ENCODE measurements at regions not wholly inside any gene's neighbourhood (a gene's known extent, or its start where the extent isn't known, plus 50 kb on each side); places are given as distances from the start of the nearest gene placed in this dataset.
"Not testable (repeated sequence)": the region's sequence is repeated elsewhere in the genome, so short reads cannot be mapped to it uniquely, and the experiment has no call there.

- ATAC-seq (no peak), DNase-seq (ENCODE audit: missing footprints) (no peak)
- intact Hi-C loops (cut with DNase I) = no loop called here
Observed at GRCh38 chr21:35172231-35172630, 123.1 kb upstream of the RUNX1 start.

DNA sequence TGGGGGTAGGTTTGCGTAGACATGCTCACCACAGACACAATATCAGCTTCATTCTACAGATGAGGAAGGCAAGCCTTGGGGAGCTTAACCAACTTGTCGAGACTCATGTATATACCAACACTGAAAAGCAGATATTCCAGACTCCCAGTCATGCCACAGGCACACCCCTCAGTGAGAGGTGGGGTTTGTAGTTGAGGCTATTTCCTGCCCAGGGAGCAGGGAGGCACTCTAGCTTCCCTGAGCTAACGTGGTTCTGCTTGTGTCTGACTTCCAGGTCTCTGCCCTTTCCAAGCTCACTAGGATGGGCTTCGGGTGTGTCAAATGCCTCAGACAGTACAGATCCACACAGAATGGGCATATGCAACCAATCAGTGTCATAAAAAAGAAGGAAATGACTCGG is 122.3 kb upstream of the RUNX1 start:
- no peak for DNase-seq (ENCODE audit: missing footprints)
- no peak for ATAC-seq
- intact Hi-C loops (cut with DNase I) = no loop called here

DNA sequence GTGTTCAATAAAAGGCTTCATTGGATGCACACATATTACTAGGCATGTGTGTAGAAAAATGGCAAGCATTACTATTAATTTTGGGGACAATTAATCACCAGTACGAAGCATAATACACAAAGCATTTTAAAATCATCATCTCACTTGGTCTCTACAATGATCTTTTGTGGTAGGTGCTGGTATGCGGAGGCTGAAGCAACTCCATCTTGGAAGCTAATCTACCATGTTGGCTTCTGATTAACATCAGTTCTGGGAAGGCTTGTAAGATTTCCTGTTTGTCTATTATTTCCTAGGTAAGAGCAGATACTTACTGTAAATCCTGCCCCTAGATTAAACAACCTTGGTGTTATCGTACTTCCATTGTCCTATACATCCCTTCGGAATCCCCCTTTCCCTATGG is 121.7 kb upstream of the RUNX1 start:
- intact Hi-C loops (cut with DNase I) = no loop called here
- no peak for ATAC-seq
- no peak for DNase-seq (ENCODE audit: missing footprints)

- ATAC-seq = no peak
- no peak for DNase-seq (ENCODE audit: missing footprints)
- intact Hi-C loops (cut with DNase I) = no loop called here
Observed at GRCh38 chr21:35170244-35170643, 121.1 kb upstream of the RUNX1 start.

DNA sequence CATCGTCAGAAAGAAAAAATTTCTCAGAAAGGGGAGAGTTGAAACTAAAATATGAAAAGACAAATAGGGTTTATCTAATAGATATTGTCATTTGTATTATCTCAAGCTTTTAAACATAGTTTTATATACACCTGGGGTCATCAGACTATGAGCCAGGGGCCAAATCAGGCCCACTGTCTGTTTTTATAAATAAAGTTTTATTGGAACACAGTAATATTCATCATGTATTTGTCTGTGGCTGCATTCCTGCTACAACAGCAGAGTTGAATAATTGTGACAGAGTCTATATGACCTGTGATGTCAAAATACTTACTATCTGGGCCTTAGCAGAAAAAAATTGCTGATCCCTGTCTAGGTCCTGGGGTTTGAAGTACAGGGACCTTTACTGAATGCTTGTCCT is 120.5 kb upstream of the RUNX1 start:
- no peak for DNase-seq (ENCODE audit: missing footprints)
- intact Hi-C loops (cut with DNase I) = no loop called here
- ATAC-seq = no peak

DNA sequence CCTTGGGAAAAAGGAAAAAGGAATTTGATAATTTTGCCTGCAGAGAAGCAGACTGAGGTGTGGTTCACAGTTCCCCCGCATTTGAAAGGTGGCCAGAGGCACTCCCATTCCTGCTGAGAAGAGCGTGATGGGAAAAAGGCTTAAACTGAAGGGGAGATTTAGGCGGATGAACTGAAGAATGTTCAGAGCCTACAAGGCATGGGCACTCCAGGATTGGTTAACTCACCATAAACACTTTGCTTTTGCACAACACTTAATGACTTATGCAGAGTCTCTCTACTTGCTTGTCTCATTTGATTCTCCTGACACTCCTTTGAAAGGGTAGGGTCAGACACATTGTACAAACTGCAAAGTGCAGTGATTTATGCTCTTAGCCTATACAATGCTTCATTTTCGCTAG is 119.6 kb upstream of the RUNX1 start:
- DNase-seq (ENCODE audit: missing footprints) = no peak
- intact Hi-C loops (cut with DNase I) = no loop called here
- ATAC-seq = no peak

DNA sequence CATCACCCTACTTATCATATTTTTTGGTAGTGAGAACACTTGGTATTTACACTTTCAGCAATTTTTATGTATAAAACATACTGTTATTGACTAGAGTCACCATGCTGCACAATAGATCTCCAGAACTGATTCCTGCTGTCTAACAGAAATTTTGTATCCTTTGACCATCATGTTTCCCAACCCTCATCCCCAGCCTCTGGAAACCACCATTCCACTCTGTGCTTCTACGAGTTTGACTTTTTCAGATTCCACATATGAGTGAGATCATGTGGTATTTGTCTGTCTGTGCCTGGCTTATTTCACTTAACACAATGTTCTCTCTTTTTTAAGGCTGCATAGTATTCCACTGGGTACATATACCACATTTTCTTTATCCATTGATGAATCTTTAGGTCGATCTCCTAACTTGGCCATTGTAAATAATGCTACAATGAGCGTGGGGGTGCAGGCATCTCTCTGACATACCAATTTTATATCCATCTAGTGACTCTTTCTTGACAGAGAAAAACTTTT is 115.9 kb upstream of the RUNX1 start:
- intact Hi-C loops (cut with DNase I) = no loop called here
- no peak for ATAC-seq
- DNase-seq (ENCODE audit: missing footprints) = no peak

DNA sequence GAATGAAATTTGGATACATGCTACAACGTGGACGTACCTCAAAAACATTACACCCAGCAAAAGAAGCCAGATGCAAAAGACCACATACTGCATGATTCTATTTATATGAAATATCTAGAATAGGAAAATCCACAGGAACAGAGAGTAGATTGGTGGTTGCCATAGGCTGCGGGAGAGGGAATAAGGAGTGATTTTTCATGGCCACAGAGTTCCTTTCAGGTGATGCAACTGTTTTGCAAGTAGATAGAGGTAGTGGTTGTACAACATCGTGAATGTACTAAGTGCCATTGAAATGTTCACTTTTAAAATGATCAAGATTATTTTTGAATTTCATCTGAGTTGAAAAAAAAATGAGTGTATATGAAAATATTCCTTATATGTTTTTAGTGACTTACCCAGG is 115.3 kb upstream of the RUNX1 start:
- DNase-seq (ENCODE audit: missing footprints) (no peak), ATAC-seq (no peak)
- intact Hi-C loops (cut with DNase I) = no loop called here

GRCh38 chr21:35163411-35163810 is 114.3 kb upstream of the RUNX1 start:
- intact Hi-C loops (cut with DNase I) = no loop called here
- DNase-seq (ENCODE audit: missing footprints) = no peak
- ATAC-seq = no peak

DNA sequence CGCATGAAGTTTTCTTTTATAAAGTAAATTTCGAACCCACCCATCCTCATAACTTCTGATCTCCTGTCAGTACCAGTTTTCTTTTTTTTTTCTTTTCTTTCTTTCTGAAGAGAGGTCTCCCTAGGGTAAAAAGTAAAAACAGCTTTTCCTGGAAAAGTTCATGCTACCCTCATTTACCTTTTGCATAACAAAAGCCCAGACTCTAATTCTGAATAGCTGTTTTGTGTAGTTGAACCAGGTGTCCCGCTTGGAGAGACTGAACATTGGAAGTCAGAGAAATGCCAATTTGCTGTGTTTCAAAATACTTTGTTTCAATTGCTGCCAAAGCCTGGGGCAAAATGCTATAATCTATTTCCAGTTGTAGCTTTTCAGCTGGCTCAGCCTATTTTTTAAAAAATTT is 113.7 kb upstream of the RUNX1 start:
- ATAC-seq = no peak
- DNase-seq (ENCODE audit: missing footprints) = no peak
- intact Hi-C loops (cut with DNase I) = no loop called here

DNA sequence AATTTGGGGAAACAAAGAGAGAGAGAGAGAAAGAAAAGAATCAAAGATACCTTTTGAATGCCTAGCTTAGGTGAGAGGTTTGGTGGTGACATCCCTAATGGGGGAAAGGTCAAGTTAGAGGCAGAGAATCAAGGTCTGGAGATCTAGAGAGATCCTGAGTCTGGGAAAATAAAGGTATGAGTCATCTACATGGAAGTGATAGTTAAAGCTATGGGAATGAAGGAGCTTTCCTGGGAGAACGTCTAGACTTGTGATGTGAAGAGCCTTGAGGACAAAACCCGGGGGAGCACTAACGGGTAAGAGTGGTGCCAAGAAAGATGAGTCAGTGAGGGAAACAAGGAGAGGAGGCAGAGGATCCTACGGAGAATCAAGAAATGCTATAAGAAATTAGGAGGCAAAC is 110.8 kb upstream of the RUNX1 start:
- no peak for DNase-seq (ENCODE audit: missing footprints)
- ATAC-seq = no peak
- intact Hi-C loops (cut with DNase I) = no loop called here

- intact Hi-C loops (cut with DNase I); ATAC-seq: not testable (repeated sequence)
Observed at GRCh38 chr21:35157374-35157773, 108.3 kb upstream of the RUNX1 start.

DNA sequence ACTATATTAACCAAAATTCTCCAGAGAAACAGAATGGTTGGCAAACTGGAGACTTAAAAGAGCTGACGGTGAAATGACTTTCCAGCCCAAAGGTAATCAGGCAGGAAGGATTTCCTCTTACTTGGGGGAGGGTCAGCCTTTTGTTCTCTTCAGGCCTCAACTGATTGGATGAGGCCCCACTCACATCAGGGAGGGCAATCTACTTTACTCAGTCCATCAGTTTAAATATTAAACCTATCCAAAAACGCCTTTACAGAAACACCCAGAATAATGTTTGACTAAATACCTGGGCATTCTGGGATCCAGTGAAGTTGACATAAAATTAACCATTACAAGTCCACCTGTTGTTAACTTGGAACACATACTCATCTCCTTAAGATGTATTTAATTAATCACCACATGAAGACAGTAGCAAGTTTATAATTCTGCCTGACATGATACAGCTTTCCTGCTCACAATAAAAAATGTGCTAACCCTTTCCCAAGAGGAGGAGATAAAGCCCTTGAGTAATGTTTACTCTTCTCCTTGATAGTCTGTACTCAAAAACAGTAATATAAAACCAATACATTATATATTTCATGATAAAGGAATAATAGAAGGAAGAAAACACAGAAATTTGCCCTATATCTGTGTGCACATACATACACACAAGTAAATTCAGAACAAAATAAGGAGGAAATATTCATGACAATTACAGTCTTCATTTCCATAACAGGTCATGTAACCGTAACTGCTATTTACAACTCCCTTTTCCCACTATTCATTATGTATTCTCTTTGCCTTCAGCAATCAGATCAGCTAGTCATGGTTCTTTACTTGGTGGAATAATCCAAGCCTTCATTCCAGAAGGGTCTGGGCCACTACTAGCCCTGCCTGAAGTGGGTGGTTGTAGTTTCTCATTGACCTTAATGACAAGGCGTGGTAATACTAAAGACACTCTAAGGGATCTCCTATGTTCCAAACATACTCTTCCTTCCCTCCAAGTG is 107.5 kb upstream of the RUNX1 start:
- intact Hi-C loops (cut with DNase I) = no loop called here
- no peak for ATAC-seq
- no peak for DNase-seq (ENCODE audit: missing footprints)

More at GRCh38 chr21:35157374-35157773, 108.3 kb upstream of the RUNX1 start:
- not testable (repeated sequence) for DNase-seq (ENCODE audit: missing footprints)

- no peak for DNase-seq (ENCODE audit: missing footprints)
- intact Hi-C loops (cut with DNase I) = no loop called here
- ATAC-seq = no peak
Observed at GRCh38 chr21:35154788-35155187, 105.7 kb upstream of the RUNX1 start.

- intact Hi-C loops (cut with DNase I) = no loop called here
- ATAC-seq = no peak
- DNase-seq (ENCODE audit: missing footprints) = no peak
Observed at GRCh38 chr21:35153671-35154070, 104.6 kb upstream of the RUNX1 start.

- intact Hi-C loops (cut with DNase I) = no loop called here
- ATAC-seq (no peak), DNase-seq (ENCODE audit: missing footprints) (no peak)
Observed at GRCh38 chr21:35150562-35151226, 101.6 kb upstream of the RUNX1 start.

- DNase-seq (ENCODE audit: missing footprints) = no peak
- intact Hi-C loops (cut with DNase I) = no loop called here
- no peak for ATAC-seq
Observed at GRCh38 chr21:35149698-35150097, 100.6 kb upstream of the RUNX1 start.

DNA sequence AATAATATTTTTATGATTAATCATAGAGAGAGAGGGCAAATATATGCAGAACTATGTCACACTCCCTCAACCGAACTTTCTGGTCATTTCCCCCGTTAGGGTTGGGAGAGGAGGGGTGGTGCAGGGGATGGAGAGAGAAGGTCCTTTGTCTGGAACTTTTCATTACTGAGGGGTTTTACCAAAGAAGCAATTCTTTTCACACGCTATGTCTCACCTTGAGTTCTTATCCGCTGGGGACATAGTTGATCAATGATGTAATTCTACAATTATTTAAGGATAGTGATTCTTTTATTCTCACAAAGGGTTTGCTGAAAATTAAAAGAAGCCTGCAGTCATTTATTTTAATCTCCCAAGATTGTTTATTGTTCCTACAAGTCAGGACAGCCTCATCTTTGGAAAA is 98.3 kb upstream of the RUNX1 start:
- no peak for DNase-seq (ENCODE audit: missing footprints)
- no peak for ATAC-seq
- intact Hi-C loops (cut with DNase I) = no loop called here

DNA sequence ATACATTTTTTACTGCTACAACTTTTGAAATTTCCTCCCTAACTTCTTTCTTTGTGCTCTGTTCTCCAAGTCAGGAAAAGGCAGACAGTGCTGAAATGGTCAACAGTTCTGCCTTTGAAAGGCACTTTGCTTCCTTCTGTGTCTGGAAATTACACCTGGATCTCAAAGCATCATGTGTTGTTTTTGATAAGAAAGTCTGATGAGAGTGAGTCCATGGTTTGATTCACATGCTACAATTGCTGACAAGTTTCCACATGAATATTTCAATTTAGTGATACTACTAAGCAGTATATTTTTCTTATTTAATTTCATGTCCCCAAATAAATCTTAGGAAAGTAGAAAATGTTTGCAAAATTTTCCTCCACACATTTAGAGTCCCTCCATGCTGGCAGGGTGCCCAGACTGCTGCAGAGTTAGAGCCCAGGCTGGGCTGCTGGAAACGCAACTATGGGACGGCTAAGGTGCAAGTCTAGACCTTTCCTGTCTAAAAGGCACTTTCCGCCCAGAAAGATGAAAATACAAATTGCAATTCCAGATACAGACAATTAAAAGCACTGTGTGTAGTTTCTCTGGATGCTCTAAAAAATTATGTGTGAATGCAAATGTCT is 96.6 kb upstream of the RUNX1 start:
- intact Hi-C loops (cut with DNase I) = no loop called here
- DNase-seq (ENCODE audit: missing footprints) (no peak), ATAC-seq (no peak)

- intact Hi-C loops (cut with DNase I) = no loop called here
- DNase-seq (ENCODE audit: missing footprints) (no peak), ATAC-seq (no peak)
Observed at GRCh38 chr21:35144978-35145377, 95.9 kb upstream of the RUNX1 start.

Data from Right ventricle myocardium inferior (tissue), 1 donor.